ENCODE measurements at regions not wholly inside any gene's neighbourhood (a gene's known extent, or its start where the extent isn't known, plus 50 kb on each side); places are given as distances from the start of the nearest gene placed in this dataset.
A peak's percentile ranks its signal among the peaks of the same experiment; 100 is the strongest.
"Not testable (repeated sequence)": the region's sequence is repeated elsewhere in the genome, so short reads cannot be mapped to it uniquely, and the experiment has no call there.

DNA sequence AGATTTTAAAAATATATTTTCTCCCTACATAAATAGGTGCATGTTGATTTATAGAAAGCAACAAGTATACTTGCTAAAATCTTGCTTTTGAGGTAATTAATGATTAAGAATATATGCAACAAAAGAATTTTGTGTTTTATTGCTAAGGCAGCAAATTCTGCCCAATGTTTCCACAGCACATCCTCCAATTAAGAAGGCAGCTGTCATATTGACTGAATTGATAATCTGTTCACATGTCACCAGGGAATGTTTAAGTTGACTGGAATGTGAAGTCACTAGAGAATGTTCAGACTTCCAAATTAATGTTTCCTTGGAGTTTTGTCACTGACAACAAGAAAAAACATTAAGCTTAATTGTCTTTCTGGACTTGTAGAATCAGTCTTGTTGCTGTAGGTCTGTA, 1602.7 kb upstream of the SLC39A10 start:
- Histone ChIP-seq H3K27me3 (ENCODE audit: control insufficient read depth, insufficient read depth, low read length) (no peaks in the 10 kb centered on the region), H3K4me1 (ENCODE audit: control insufficient read depth, insufficient read depth, low read length) (no peaks in the 10 kb centered on the region), H3K27ac (ENCODE audit: low read depth, low read length) (no peak overlapping the region), H3K4me3 (ENCODE audit: low read depth, low read length) (no peak overlapping the region), H3K9me3 (ENCODE audit: control insufficient read depth, insufficient read depth, low read length) (no peaks in the 10 kb centered on the region), H3K36me3 (ENCODE audit: control insufficient read depth, insufficient read depth, low read length) (no peaks in the 10 kb centered on the region)
- DNase-seq (ENCODE audit: low read depth in 4 of 6, low spot score in 6 of 6) = no peak

DNA sequence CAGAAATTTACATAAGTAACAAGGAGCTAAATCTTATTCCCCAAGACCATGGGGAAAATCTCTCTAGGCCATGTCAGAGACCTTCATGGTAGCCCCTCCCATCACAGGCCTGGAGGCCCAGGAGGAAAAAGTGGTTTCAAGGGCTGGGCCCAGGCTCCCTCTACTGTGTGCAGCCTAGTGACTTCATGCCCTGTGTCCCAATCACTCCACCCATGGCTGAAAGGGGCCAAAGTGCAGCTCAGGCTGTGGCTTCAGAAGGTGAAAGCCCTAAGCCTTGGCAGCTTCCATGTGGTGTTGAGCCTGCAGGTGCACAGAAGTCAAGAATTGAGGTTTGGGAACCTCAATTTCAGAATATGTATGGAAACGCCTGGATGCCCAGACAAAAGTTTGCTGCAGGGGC, 1612.7 kb upstream of the SLC39A10 start:
- no peak overlapping the region for H3K4me3 ChIP-seq (ENCODE audit: low read depth, low read length)
- no peaks in the 10 kb centered on the region for H3K4me1 ChIP-seq (ENCODE audit: control insufficient read depth, insufficient read depth, low read length)
- no peaks in the 10 kb centered on the region for H3K27me3 ChIP-seq (ENCODE audit: control insufficient read depth, insufficient read depth, low read length)
- H3K36me3 ChIP-seq (ENCODE audit: control insufficient read depth, insufficient read depth, low read length) = no peaks in the 10 kb centered on the region
- no peak for DNase-seq (ENCODE audit: low read depth in 4 of 6, low spot score in 6 of 6)
- H3K27ac ChIP-seq (ENCODE audit: low read depth, low read length) = no peak overlapping the region
- 100% methylated on average over 1 of the region's 1 CpG for WGBS (ENCODE audit: insufficient coverage)
- H3K9me3 ChIP-seq (ENCODE audit: control insufficient read depth, insufficient read depth, low read length) = no peaks in the 10 kb centered on the region

DNA sequence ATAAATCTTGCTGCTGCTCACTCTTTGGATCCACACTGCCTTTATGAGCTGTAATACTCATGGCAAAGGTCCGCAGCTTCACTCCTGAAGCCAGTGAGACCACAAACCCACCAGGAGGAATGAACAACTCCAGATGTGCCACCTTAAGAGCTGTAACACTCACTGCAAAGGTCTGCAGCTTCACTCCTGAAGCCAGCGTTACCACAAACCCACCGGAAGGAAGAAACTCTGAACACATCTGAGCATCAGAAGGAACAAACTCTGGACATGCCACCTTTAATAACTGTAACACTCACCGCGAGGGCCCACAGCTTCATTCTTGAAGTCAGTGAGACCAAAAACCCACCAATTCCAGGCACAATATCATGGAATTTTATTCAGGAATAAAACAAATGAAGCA, 1635.9 kb upstream of the SLC39A10 start:
- H3K4me3 ChIP-seq (ENCODE audit: low read depth, low read length); H3K36me3 ChIP-seq (ENCODE audit: control insufficient read depth, insufficient read depth, low read length); H3K27me3 ChIP-seq (ENCODE audit: control insufficient read depth, insufficient read depth, low read length); H3K27ac ChIP-seq (ENCODE audit: low read depth, low read length); H3K9me3 ChIP-seq (ENCODE audit: control insufficient read depth, insufficient read depth, low read length); H3K4me1 ChIP-seq (ENCODE audit: control insufficient read depth, insufficient read depth, low read length); DNase-seq (ENCODE audit: low read depth in 4 of 6, low spot score in 6 of 6): not testable (repeated sequence)
- whole genome bisulfite sequencing (ENCODE audit: insufficient coverage) = 91% methylated on average over 2 of the region's 5 CpGs

DNA sequence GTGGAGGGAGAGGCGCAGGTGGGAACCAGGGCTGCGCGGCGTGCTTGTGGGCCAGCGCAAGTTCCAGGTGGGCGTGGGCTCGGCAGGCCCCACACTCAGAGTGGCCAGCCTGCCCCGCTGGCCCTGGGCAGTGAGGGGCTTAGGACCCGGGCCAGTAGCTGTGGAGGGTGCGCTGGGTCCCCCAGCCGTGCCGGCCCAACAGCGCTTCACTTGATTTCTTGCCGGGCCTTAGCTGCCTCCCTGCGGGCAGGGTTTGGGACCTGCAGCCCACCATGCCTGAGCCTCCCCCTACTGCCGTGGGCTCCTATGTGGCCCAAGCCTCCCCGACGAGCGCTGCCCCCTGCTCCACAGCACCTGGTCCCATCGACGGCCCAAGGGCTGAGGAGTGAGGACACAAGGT, 1636.9 kb upstream of the SLC39A10 start:
- WGBS (ENCODE audit: insufficient coverage) = 96% methylated on average over 21 of the region's 21 CpGs
- H3K9me3 ChIP-seq (ENCODE audit: control insufficient read depth, insufficient read depth, low read length) = no peaks in the 10 kb centered on the region
- DNase-seq (ENCODE audit: low read depth in 4 of 6, low spot score in 6 of 6) = no peak

DNA sequence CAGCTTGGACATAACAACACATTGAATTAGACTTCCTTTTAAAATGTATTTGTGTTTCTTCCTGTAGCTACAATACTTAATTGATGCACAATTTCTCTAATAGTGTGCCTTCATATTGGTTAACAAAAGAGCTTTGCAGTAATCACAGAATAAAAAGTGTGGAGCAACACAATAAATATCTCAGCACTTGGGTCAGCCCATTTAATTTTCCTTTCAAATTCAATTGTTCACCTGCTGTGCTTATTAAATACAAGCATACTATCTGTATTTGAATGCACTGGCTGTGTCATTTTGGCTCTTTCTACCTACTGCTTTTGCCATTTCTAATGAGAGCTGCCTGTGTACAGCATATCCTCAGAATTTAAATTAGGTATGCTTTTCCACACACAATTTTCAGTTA, 1641.3 kb upstream of the SLC39A10 start:
- H3K27me3 ChIP-seq (ENCODE audit: control insufficient read depth, insufficient read depth, low read length) = no peaks in the 10 kb centered on the region
- no peaks in the 10 kb centered on the region for H3K36me3 ChIP-seq (ENCODE audit: control insufficient read depth, insufficient read depth, low read length)
- no peaks in the 10 kb centered on the region for H3K9me3 ChIP-seq (ENCODE audit: control insufficient read depth, insufficient read depth, low read length)
- no peak overlapping the region for H3K27ac ChIP-seq (ENCODE audit: low read depth, low read length)
- no peak overlapping the region for H3K4me3 ChIP-seq (ENCODE audit: low read depth, low read length)
- no peaks in the 10 kb centered on the region for H3K4me1 ChIP-seq (ENCODE audit: control insufficient read depth, insufficient read depth, low read length)
- DNase-seq (ENCODE audit: low read depth in 4 of 6, low spot score in 6 of 6) = peak in 2 of 6 donors; percentile 20 to 48

More for the DNA sequence above, 1636.9 kb upstream of the SLC39A10 start:
- Histone ChIP-seq H3K27ac (ENCODE audit: low read depth, low read length) (no peak overlapping the region), H3K36me3 (ENCODE audit: control insufficient read depth, insufficient read depth, low read length) (no peaks in the 10 kb centered on the region), H3K4me1 (ENCODE audit: control insufficient read depth, insufficient read depth, low read length) (no peaks in the 10 kb centered on the region), H3K4me3 (ENCODE audit: low read depth, low read length) (no peak overlapping the region), H3K27me3 (ENCODE audit: control insufficient read depth, insufficient read depth, low read length) (no peaks in the 10 kb centered on the region)

DNA sequence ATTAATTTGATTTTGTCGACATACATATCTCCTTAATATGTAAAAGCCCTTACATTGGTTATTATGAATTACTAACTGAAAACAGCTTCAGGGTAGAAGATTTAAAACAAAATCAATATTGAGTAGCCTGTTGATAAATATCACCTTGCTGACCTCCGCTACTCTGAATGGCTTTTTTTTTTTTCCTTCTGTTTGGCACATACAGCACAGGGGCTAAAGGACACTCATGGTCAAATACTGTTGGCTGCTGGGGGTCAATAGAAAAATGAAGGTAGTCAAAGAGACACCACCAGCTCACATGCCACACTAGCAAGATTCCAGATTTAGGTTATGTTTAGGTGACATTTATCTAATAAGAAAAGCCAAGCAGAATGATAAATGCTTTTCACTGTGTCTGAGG, 1642.4 kb upstream of the SLC39A10 start:
- no peaks in the 10 kb centered on the region for H3K4me1 ChIP-seq (ENCODE audit: control insufficient read depth, insufficient read depth, low read length)
- WGBS (ENCODE audit: insufficient coverage) = no CpG with 5 or more reads among the region's 2 CpGs

DNA sequence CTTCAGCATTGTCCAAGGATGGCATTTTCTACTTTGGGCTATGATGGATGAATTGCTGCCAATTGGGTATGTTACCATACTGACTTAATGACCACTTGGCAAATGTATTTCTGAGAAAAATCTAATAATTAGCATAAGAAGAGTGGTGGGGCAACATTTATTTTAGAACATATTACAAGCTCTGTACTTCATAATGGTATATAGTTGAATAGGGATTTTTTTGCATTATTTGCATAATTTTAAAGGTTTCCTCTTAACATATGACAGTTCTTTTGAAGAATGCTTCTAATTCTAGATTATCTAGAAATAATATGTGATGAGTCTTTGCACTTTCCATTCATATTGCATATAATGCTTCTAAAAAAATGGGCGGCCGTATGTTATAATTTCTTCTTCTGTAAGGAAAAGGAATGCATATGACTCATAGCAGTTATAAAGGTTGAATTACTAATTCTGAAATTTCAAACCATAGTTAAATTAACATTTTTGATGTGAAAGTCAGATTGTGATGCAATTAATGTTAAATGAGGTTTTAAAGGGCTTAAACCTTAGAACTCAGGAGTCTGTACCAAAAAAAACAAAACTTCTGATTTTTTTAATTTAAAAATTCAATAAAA, 1652.3 kb upstream of the SLC39A10 start:
- DNase-seq (ENCODE audit: low read depth in 4 of 6, low spot score in 6 of 6) = no peak
- Histone ChIP-seq H3K27me3 (ENCODE audit: control insufficient read depth, insufficient read depth, low read length) (no peaks in the 10 kb centered on the region), H3K4me3 (ENCODE audit: low read depth, low read length) (no peak overlapping the region), H3K36me3 (ENCODE audit: control insufficient read depth, insufficient read depth, low read length) (no peaks in the 10 kb centered on the region), H3K4me1 (ENCODE audit: control insufficient read depth, insufficient read depth, low read length) (no peaks in the 10 kb centered on the region), H3K27ac (ENCODE audit: low read depth, low read length) (no peak overlapping the region), H3K9me3 (ENCODE audit: control insufficient read depth, insufficient read depth, low read length) (peaks cover 2% of the 10 kb centered on the region)
- no CpG with 5 or more reads among the region's 2 CpGs for WGBS (ENCODE audit: insufficient coverage)

More for the DNA sequence above, 1642.4 kb upstream of the SLC39A10 start:
- DNase-seq (ENCODE audit: low read depth in 4 of 6, low spot score in 6 of 6) = no peak
- H3K27me3 ChIP-seq (ENCODE audit: control insufficient read depth, insufficient read depth, low read length) = no peaks in the 10 kb centered on the region
- peaks cover under 1% of the 10 kb centered on the region for H3K9me3 ChIP-seq (ENCODE audit: control insufficient read depth, insufficient read depth, low read length)
- no peak overlapping the region for H3K4me3 ChIP-seq (ENCODE audit: low read depth, low read length)
- H3K27ac ChIP-seq (ENCODE audit: low read depth, low read length) = no peak overlapping the region
- H3K36me3 ChIP-seq (ENCODE audit: control insufficient read depth, insufficient read depth, low read length) = no peaks in the 10 kb centered on the region

DNA sequence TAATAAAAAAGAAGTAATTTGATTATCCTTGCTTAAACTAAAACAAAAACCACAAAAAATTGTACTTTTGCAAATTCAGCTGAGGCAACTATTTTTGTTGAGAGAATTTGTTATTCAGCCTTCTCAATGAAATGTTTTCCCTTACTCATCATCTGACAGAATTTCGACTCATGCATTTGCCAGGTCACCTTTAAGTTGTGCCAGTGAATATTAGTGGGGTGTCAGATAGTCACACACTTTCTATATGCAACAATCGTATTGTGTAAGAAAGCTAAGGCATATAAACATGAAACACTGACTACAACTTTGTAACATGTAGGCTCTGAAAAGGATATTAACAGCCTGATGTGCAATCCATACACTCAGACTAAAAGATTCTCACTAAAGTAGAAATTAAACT, 1653.1 kb upstream of the SLC39A10 start:
- Histone ChIP-seq H3K9me3 (ENCODE audit: control insufficient read depth, insufficient read depth, low read length) (no peaks in the 10 kb centered on the region), H3K4me1 (ENCODE audit: control insufficient read depth, insufficient read depth, low read length) (no peaks in the 10 kb centered on the region), H3K36me3 (ENCODE audit: control insufficient read depth, insufficient read depth, low read length) (no peaks in the 10 kb centered on the region), H3K4me3 (ENCODE audit: low read depth, low read length) (no peak overlapping the region), H3K27ac (ENCODE audit: low read depth, low read length) (no peak overlapping the region), H3K27me3 (ENCODE audit: control insufficient read depth, insufficient read depth, low read length) (no peaks in the 10 kb centered on the region)
- DNase-seq (ENCODE audit: low read depth in 4 of 6, low spot score in 6 of 6) = no peak
- WGBS (ENCODE audit: insufficient coverage) = no CpG with 5 or more reads among the region's 2 CpGs

DNA sequence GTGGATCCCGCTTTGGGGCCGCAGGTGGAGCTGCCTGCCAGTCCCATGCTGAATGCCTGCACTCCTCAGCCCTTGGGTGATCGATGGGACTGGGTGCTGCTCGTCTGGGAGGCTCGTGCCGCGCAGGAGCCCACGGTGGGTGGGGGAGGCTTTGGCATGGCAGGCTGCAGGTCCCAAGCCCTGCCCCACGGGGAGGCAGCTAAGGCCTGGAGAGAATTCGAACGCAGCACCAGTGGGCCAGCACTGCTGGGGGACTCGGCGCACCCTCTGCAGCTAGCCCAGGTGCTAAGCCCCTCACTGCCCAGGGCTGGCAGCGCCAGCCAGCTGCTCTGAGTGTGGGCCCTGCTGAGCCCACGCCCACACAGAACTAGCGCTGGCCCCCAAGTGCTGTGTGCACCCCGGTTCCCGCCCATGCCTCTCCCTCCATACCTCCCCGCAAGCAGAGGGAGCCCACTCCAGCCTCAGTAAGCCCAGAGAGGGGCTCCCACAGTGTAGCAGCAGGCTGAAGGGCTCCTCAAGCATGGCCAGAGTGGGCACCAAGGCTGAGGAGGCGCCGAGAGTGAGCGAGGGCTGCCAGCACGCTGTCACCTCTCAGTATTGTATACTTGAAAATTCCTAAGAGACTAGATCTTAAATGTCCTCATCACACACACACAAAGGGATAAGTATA, 1654.2 kb upstream of the SLC39A10 start:
- no peak for DNase-seq (ENCODE audit: low read depth in 4 of 6, low spot score in 6 of 6)
- Histone ChIP-seq H3K4me3 (ENCODE audit: low read depth, low read length) (no peak overlapping the region), H3K27me3 (ENCODE audit: control insufficient read depth, insufficient read depth, low read length) (no peaks in the 10 kb centered on the region), H3K27ac (ENCODE audit: low read depth, low read length) (no peak overlapping the region), H3K36me3 (ENCODE audit: control insufficient read depth, insufficient read depth, low read length) (no peaks in the 10 kb centered on the region), H3K4me1 (ENCODE audit: control insufficient read depth, insufficient read depth, low read length) (no peaks in the 10 kb centered on the region), H3K9me3 (ENCODE audit: control insufficient read depth, insufficient read depth, low read length) (no peaks in the 10 kb centered on the region)
- 87% methylated on average over 19 of the region's 23 CpGs for WGBS (ENCODE audit: insufficient coverage)

DNA sequence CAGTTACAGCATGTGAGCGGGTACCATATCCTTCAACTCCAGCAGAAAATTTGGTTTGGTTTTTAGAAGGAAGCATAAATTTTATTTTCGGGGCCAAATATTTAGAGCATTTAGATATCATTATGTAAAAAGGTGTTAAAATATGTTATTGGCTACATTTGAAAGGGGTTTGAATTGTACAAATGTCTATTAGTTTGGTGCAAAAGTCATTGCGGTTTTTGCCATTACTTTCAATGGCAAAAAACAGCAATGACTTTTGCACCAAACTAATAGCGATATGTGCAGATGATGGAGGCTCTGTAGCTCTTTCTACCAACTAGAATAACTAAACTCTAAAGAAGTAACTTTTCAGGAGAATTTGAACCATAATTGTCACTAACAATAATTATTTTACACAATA, 1666.2 kb upstream of the SLC39A10 start:
- WGBS (ENCODE audit: insufficient coverage) = 50% methylated on average over 2 of the region's 4 CpGs
- DNase-seq (ENCODE audit: low read depth in 4 of 6, low spot score in 6 of 6) = no peak
- H3K36me3 ChIP-seq (ENCODE audit: control insufficient read depth, insufficient read depth, low read length) = no peaks in the 10 kb centered on the region

More for the DNA sequence above, 1666.2 kb upstream of the SLC39A10 start:
- Histone ChIP-seq H3K4me3 (ENCODE audit: low read depth, low read length) (no peak overlapping the region), H3K27ac (ENCODE audit: low read depth, low read length) (no peak overlapping the region), H3K4me1 (ENCODE audit: control insufficient read depth, insufficient read depth, low read length) (no peaks in the 10 kb centered on the region), H3K27me3 (ENCODE audit: control insufficient read depth, insufficient read depth, low read length) (no peaks in the 10 kb centered on the region), H3K9me3 (ENCODE audit: control insufficient read depth, insufficient read depth, low read length) (no peaks in the 10 kb centered on the region)

Measured in spinal cord (tissue), 9 donors.